PFSK-1 (cell line): ENCODE measurements at regions not wholly inside any gene's neighbourhood (a gene's known extent, or its start where the extent isn't known, plus 50 kb on each side); places are given as distances from the start of the nearest gene placed in this dataset.

Experiments
- POLR2AphosphoS5 ChIP-seq: IDR thresholded peaks from 2 replicates; pipeline ENCODE4 v1.6.1; 2012; ENCODE audit warnings: low read depth, mild to moderate bottlenecking, control low read depth, low read length, moderate library complexity
- REST ChIP-seq, 2 experiments: IDR thresholded peaks; 2 replicates each; pipeline versions ENCODE4 v1.6.1 to v1.8.0; 2011 to 2012; ENCODE audit warnings: low read depth in 2 of 2, low read length in 2 of 2, control low read depth in 1 of 2, inconsistent platforms in 1 of 2, mild to moderate bottlenecking in 1 of 2, moderate library complexity in 1 of 2; ENCODE audit not compliant: insufficient read depth in 1 of 2
- SIN3A ChIP-seq: IDR thresholded peaks from 2 replicates; pipeline ENCODE4 v1.6.1; 2012; ENCODE audit warnings: mild to moderate bottlenecking, low read length, moderate library complexity, borderline replicate concordance; ENCODE audit not compliant: insufficient read depth
- TAF1 ChIP-seq: IDR thresholded peaks from 2 replicates; pipeline ENCODE4 v1.6.1; 2012; ENCODE audit warnings: low read length, control low read depth, borderline replicate concordance; ENCODE audit not compliant: insufficient read depth

- peak; percentile 61; the same call in 1 of the 2 replicates for TF ChIP-seq TAF1
- TF ChIP-seq POLR2AphosphoS5: peak; percentile 47; the same call in 1 of the 2 replicates
- TF ChIP-seq SIN3A: no peak
- TF ChIP-seq REST (IDR thresholded peaks at IDR 0.05; ENCODE audit: insufficient read depth in 1 of 2, low read depth in 2 of 2, low read length in 2 of 2): no peak
These were observed 131.2 kb upstream of the BTN3A2 start for GRCh38 chr6:26233649-26234420.
